ENCODE measurements at regions not wholly inside any gene's neighbourhood (a gene's known extent, or its start where the extent isn't known, plus 50 kb on each side); places are given as distances from the start of the nearest gene placed in this dataset.

- Histone ChIP-seq H3K27me3 (ENCODE audit: control insufficient read depth, insufficient read depth, low read length) (no peaks in the 10 kb centered on the region), H3K4me3 (ENCODE audit: low read depth, low read length) (no peak overlapping the region), H3K36me3 (ENCODE audit: control insufficient read depth, insufficient read depth, low read length) (no peaks in the 10 kb centered on the region)
- POLR2A ChIA-PET, result no interaction called here
- TF ChIP-seq, protein P1, sequence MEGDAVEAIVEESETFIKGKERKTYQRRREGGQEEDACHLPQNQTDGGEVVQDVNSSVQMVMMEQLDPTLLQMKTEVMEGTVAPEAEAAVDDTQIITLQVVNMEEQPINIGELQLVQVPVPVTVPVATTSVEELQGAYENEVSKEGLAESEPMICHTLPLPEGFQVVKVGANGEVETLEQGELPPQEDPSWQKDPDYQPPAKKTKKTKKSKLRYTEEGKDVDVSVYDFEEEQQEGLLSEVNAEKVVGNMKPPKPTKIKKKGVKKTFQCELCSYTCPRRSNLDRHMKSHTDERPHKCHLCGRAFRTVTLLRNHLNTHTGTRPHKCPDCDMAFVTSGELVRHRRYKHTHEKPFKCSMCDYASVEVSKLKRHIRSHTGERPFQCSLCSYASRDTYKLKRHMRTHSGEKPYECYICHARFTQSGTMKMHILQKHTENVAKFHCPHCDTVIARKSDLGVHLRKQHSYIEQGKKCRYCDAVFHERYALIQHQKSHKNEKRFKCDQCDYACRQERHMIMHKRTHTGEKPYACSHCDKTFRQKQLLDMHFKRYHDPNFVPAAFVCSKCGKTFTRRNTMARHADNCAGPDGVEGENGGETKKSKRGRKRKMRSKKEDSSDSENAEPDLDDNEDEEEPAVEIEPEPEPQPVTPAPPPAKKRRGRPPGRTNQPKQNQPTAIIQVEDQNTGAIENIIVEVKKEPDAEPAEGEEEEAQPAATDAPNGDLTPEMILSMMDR (IDR thresholded peaks at IDR 0.05; ENCODE audit: insufficient read depth, low read depth, low read length), result no peak
- DNase-seq (ENCODE audit: low read depth), result no peak
- CTCF ChIA-PET, result no interaction called here
Observed at GRCh38 chr4:81571105-81571504, 99.4 kb upstream of the RASGEF1B start.

GRCh38 chr4:81566161-81566591, 94.5 kb upstream of the RASGEF1B start:
- POLR2A ChIA-PET, result no interaction called here
- CTCF ChIA-PET, result no interaction called here
- no peaks in the 10 kb centered on the region for H3K27me3 ChIP-seq (ENCODE audit: control insufficient read depth, insufficient read depth, low read length)
- no peaks in the 10 kb centered on the region for H3K36me3 ChIP-seq (ENCODE audit: control insufficient read depth, insufficient read depth, low read length)
- no peak overlapping the region for H3K4me3 ChIP-seq (ENCODE audit: low read depth, low read length)
- TF ChIP-seq, protein P1 (IDR thresholded peaks at IDR 0.05; ENCODE audit: insufficient read depth, low read depth, low read length), result no peak
- DNase-seq (ENCODE audit: low read depth), result no peak

- no peak overlapping the region for H3K4me3 ChIP-seq (ENCODE audit: low read depth, low read length)
- no peaks in the 10 kb centered on the region for H3K36me3 ChIP-seq (ENCODE audit: control insufficient read depth, insufficient read depth, low read length)
- TF ChIP-seq, protein P1 (IDR thresholded peaks at IDR 0.05; ENCODE audit: insufficient read depth, low read depth, low read length), result no peak
- ChIA-PET CTCF (no interaction called here), POLR2A (no interaction called here)
- no peaks in the 10 kb centered on the region for H3K27me3 ChIP-seq (ENCODE audit: control insufficient read depth, insufficient read depth, low read length)
- DNase-seq (ENCODE audit: low read depth), result no peak
Observed at GRCh38 chr4:81565142-81565870, 93.6 kb upstream of the RASGEF1B start.

- POLR2A ChIA-PET, result interaction anchor here (0.6 kb wide), 1 partner anchor 66 kb away, joined by 8 read pairs; no protein-coding TSS in a partner anchor
- no peak for DNase-seq (ENCODE audit: low read depth)
- CTCF ChIA-PET, result no interaction called here
- Histone ChIP-seq H3K27me3 (ENCODE audit: control insufficient read depth, insufficient read depth, low read length) (no peaks in the 10 kb centered on the region), H3K4me3 (ENCODE audit: low read depth, low read length) (no peak overlapping the region), H3K36me3 (ENCODE audit: control insufficient read depth, insufficient read depth, low read length) (no peaks in the 10 kb centered on the region)
- TF ChIP-seq, protein P1 (IDR thresholded peaks at IDR 0.05; ENCODE audit: insufficient read depth, low read depth, low read length), result no peak
Observed at GRCh38 chr4:81564025-81564424, 92.3 kb upstream of the RASGEF1B start.

DNA sequence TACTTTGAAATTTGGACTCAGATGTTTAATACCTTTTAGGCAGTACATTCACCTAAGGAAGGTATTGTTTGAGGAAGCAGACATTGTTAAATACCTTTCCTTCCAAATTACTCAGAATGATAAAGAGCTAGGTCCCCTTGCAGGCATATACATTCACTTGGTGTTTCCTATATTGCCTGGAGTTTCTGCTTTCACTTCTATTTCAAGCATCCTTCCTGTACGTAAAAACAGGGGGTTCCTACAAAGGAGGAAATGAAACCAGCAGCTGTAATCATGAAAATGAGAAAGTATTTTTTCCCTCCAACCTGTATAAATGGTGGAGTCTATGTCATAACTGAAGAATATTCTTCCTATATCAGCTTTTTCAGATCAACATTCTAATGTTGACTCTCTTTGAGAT, 90.4 kb upstream of the RASGEF1B start:
- H3K36me3 ChIP-seq (ENCODE audit: control insufficient read depth, insufficient read depth, low read length), result no peaks in the 10 kb centered on the region
- DNase-seq (ENCODE audit: low read depth), result no peak
- H3K4me3 ChIP-seq (ENCODE audit: low read depth, low read length), result no peak overlapping the region
- TF ChIP-seq, protein P1 (IDR thresholded peaks at IDR 0.05; ENCODE audit: insufficient read depth, low read depth, low read length), result no peak
- CTCF ChIA-PET, result no interaction called here
- no peaks in the 10 kb centered on the region for H3K27me3 ChIP-seq (ENCODE audit: control insufficient read depth, insufficient read depth, low read length)
- POLR2A ChIA-PET, result no interaction called here

Data from BJ (cell line).